Inferior parietal cortex (tissue), 1 donor: ENCODE measurements at regions not wholly inside any gene's neighbourhood (a gene's known extent, or its start where the extent isn't known, plus 50 kb on each side); places are given as distances from the start of the nearest gene placed in this dataset.
"Not testable (repeated sequence)": the region's sequence is repeated elsewhere in the genome, so short reads cannot be mapped to it uniquely, and the experiment has no call there.

Source experiments
- DNase-seq: peaks from one replicate; pipeline ENCODE4 v3.0.0-alpha.2; 2016; ENCODE audit errors: extremely low spot score

- DNase-seq: no peak
Observed at GRCh38 chr1:221025501-221025900, 146.3 kb downstream of the HLX start.

GRCh38 chr1:221025956-221026355, 146.7 kb downstream of the HLX start:
- DNase-seq: no peak

GRCh38 chr1:221029981-221030649, 150.9 kb downstream of the HLX start:
- no peak for DNase-seq

- DNase-seq: no peak
Observed at GRCh38 chr1:221030990-221031389, 151.7 kb downstream of the HLX start.

GRCh38 chr1:221031458-221032203, 152.4 kb downstream of the HLX start:
- no peak for DNase-seq

- no peak for DNase-seq
Observed at GRCh38 chr1:221032204-221032585, 153.0 kb downstream of the HLX start.

- no peak for DNase-seq
Observed at GRCh38 chr1:221032637-221033280, 153.5 kb downstream of the HLX start.

GRCh38 chr1:221035662-221036153, 156.5 kb downstream of the HLX start:
- DNase-seq: no peak

- no peak for DNase-seq
Observed at GRCh38 chr1:221039616-221040015, 160.4 kb downstream of the HLX start.

- DNase-seq: no peak
Observed at GRCh38 chr1:221040101-221040500, 160.9 kb downstream of the HLX start.

GRCh38 chr1:221040691-221041285, 161.5 kb downstream of the HLX start:
- no peak for DNase-seq

GRCh38 chr1:221044538-221044937, 165.3 kb downstream of the HLX start:
- no peak for DNase-seq

GRCh38 chr1:221045151-221045550, 165.9 kb downstream of the HLX start:
- no peak for DNase-seq

- no peak for DNase-seq
Observed at GRCh38 chr1:221045842-221046831, 166.9 kb downstream of the HLX start.

- DNase-seq: not testable (repeated sequence)
Observed at GRCh38 chr1:221051391-221051790, 172.1 kb downstream of the HLX start.

GRCh38 chr1:221053889-221054288, 174.6 kb downstream of the HLX start:
- no peak for DNase-seq

- DNase-seq: no peak
Observed at GRCh38 chr1:221059506-221059905, 180.3 kb downstream of the HLX start.

GRCh38 chr1:221063651-221064050, 184.4 kb downstream of the HLX start:
- no peak for DNase-seq

- DNase-seq: no peak
Observed at GRCh38 chr1:221066351-221067001, 187.2 kb downstream of the HLX start.

- no peak for DNase-seq
Observed at GRCh38 chr1:221067721-221068120, 188.5 kb downstream of the HLX start.
